Eye (tissue), 1 donor: ENCODE measurements at regions not wholly inside any gene's neighbourhood (a gene's known extent, or its start where the extent isn't known, plus 50 kb on each side); places are given as distances from the start of the nearest gene placed in this dataset.

Experiments
- DNase-seq: peaks from one replicate; pipeline ENCODE4 v3.0.0-alpha.2; 2015

DNA sequence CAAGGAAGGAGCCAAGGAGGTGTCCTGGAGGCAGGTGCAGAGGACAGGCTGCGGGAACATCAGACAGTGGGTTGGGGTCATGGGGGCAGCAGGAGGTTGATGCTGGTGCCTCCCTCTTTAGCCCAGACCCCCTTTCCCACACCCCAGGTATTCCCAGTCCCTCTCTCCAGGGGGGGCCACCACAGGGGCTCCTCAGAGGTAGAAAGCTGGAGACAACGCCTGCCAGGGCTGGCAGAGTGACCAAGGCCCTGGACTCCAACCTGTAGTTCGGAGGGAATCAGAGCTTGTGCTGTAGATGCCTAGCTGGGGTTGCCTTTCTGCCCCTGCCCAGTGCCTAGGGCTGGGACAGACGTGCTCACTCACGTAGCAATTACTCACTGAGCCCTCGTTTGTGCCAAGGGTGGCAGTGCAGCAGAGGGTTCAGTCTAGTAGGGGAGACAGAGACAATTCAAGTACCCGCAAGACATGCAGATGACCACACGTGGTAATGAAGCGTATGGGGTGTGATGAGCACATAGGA lies 148.2 kb downstream of the PTPRU start:
- DNase-seq: no peak

DNA sequence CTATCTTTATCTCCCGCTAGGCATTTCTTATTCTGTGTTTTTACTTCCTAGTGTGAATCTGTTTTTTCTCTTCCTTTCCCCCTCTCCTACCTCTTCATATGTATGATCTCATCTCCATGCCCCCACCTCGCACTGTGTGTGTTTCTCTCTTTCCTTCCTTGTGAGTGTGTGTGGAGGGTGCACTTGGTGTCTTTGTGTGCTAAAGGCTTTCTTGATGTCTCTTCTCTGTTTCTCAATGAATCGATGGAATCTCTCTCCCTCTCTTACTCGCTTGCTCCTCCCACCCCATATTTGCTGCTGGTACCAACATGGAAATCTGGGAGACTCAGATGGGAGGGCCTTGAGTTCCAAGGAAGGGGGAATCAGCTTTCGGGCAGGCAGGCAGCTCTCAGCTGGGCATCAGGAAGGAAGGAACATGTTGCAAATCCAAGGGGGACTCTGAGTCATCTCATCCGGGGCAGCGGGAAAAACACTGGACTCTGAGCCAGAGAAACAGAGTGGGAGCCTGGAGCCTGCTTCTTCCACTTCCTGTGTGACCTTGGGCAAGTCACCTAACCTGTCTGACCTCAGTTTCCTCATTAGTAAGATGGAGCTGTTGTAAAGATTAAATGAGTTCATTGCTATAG lies 147.5 kb downstream of the PTPRU start:
- peak; percentile 32 for DNase-seq

DNA sequence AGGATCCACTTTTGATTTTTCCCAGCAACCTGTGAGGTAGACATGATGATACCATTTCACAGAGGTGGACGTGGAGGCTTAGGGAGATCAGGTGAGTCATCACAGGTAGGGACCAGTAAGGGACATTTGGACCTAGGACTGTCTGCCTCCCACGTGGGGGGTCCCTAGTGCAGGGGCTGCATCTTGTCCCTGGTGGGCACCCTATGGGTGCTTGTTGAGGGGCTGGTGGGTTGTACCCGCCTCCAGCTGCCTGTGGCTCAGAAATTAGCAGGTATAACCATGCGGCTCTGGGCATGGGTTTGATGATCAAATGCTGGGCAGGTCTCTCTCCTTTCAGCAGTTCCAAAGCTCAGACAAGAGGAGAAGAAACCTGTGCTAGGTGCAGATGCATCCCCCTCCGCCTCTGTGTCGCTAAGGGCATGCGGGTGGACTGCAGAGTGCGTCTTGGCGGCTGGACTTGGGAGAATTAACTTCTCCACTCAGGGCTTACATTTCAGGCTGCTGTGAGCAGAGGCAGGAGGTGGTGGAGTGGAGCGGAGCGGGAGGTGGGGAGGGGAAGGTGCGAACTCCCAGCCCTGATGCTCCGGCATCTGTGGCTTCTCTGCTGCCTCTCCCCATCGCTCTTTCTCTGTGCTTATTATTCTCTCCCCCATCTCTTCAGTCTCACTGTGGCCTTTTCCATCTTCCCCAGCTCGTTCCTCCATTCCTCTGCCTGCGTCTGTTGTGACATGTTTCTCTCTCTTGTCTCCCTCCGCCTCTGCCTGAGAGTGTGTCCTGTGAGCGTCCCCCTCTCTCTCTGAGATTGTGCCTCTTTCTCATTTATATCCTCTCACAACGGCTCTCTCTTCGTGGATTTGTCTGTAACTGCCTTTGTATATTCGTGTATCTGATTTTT lies 146.8 kb downstream of the PTPRU start:
- no peak for DNase-seq

DNA sequence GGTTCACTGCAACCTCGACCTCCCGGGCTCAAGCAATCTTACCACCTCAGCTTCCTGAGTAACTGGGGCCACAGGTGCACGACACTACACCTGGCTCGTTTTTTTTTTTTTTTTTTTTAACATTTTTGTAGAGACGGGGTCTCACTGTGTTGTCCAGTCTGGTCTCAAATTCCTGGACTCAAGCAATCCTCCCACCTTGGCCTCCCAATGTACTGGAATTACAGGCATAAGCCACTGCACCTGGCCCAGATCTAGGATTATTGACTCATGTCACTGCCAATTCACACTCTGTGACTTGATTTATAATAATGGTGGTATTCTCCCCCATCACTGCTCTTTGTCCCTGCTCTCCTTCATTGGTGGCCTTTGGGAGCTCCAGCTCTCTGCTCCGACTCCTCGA lies 145.1 kb downstream of the PTPRU start:
- DNase-seq: no peak

DNA sequence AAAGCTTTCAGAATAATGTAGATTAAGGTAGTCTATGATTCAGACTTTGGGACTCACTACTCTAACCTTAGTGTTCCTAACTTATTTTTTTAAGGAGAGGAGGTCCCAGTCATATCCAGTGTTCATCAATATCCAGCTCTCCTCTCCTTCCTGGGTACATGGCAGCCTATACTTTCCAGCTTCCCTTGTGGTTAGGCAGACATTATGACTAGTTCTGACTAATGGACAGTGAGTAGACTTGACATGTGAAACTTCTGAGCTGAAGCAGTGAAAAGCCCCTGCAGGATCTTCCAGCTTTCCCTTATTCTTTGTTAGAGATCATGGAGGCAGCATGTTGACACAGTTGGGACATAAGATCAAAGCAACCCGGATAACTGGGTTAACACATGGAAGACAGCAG lies 144.2 kb downstream of the PTPRU start:
- DNase-seq: no peak

DNA sequence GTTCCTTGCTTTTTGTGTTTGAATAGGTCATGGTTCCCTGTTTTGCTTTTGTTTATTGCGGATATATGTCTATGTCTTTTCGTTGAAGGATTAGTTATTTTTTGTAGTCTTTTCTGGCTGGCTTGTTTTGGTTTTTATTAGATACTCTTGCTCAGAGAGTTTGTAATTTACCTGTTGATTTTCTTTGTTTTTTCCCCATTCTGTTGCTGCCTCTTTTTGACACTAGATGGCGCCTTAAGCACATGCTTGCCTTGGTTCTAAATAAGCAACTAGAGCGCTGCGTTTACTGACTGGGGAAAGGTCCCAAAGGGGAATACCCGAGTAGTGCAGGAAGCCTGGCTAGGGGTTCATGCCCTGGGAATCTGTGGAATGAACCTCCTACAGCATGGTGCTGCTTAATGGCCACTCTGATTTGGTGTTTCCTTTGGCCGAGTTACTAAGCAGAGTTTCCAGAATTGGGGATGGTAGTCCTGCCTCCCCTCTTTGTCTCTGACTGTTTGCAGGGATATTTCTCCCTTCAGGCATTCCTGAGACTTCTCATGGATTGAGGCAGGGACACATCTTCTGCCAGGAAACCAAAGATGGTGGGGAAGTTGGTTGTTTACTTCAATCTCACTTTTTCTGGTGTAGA lies 143.2 kb downstream of the PTPRU start:
- DNase-seq: peak; percentile 58
